Fibroblast of lung (primary cell): ENCODE measurements at regions not wholly inside any gene's neighbourhood (a gene's known extent, or its start where the extent isn't known, plus 50 kb on each side); places are given as distances from the start of the nearest gene placed in this dataset.

Source experiments
- CTCF ChIP-seq, 2 donors: IDR thresholded peaks in 1 of 2; conservative IDR thresholded peaks in 1 of 2; 1 replicate in 1 of 2; 2 replicates in 1 of 2; pipeline ENCODE4 v1.5.1; 2011 to 2012; ENCODE audit warnings: low read length in 2 of 2, control low read depth in 1 of 2, inconsistent platforms in 1 of 2, low read depth in 1 of 2, mild to moderate bottlenecking in 1 of 2
- EZH2 ChIP-seq: IDR thresholded peaks from 2 replicates; pipeline ENCODE4 v1.5.1; 2012; ENCODE audit warnings: low read length, control low read depth, mild to moderate bottlenecking; ENCODE audit errors: missing control alignments

GRCh38 chr10:2951235-2951835, 116.0 kb upstream of the PFKP start:
- TF ChIP-seq EZH2 = no peak
- TF ChIP-seq CTCF (conservative IDR thresholded peaks at IDR 0.05 in 1 of 2, IDR thresholded peaks at IDR 0.05 in 1 of 2; ENCODE audit: low read depth in 1 of 2, low read length in 2 of 2) = no peak
